ENCODE measurements at regions not wholly inside any gene's neighbourhood (a gene's known extent, or its start where the extent isn't known, plus 50 kb on each side); places are given as distances from the start of the nearest gene placed in this dataset.

DNA sequence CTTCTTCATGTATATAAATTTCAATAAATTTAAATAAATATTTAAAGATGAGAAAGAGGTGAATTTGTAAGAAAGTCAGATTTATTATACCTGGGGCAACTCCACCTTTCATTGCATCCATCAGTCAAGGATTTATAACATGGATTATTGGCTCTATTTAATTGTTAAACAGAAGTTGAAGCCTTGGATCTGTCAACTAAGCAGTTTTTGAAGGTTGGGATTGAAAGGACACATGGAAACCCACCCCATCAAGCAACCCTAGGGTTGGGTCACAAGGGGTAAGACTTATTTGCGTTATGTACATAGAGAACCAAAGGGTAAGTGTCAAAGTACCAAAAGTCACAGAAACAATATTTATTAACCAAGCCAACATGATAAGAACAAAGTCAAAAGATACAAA, 342.5 kb downstream of the ELAVL2 start:
- no peaks in the 10 kb centered on the region for H3K4me1 ChIP-seq (ENCODE audit: control insufficient read depth in 3 of 3, insufficient read depth in 2 of 3, low read depth in 1 of 3, low read length in 2 of 3)
- WGBS, 3 donors = 21 to 60% (median 26%) methylated on average over 1 of the region's 1 CpG
- FAIRE-seq (no peak), DNase-seq (no peak)
- no peak overlapping the region for H3K27ac ChIP-seq (ENCODE audit: low read depth in 1 of 3, low read length in 2 of 3)
- H3K9me3 ChIP-seq (ENCODE audit: control insufficient read depth in 2 of 2, insufficient read depth in 1 of 2, low read depth in 1 of 2, low read length in 1 of 2) = no peaks in the 10 kb centered on the region
- no peak overlapping the region for H3K4me3 ChIP-seq (ENCODE audit: low read depth in 1 of 3, low read length in 3 of 3)
- H3K36me3 ChIP-seq (ENCODE audit: control insufficient read depth in 3 of 3, insufficient read depth in 2 of 3, low read depth in 1 of 3, low read length in 3 of 3) = no peaks in the 10 kb centered on the region
- no peaks in the 10 kb centered on the region for H3K27me3 ChIP-seq (ENCODE audit: control insufficient read depth in 3 of 3, insufficient read depth in 3 of 3, low read length in 3 of 3)

DNA sequence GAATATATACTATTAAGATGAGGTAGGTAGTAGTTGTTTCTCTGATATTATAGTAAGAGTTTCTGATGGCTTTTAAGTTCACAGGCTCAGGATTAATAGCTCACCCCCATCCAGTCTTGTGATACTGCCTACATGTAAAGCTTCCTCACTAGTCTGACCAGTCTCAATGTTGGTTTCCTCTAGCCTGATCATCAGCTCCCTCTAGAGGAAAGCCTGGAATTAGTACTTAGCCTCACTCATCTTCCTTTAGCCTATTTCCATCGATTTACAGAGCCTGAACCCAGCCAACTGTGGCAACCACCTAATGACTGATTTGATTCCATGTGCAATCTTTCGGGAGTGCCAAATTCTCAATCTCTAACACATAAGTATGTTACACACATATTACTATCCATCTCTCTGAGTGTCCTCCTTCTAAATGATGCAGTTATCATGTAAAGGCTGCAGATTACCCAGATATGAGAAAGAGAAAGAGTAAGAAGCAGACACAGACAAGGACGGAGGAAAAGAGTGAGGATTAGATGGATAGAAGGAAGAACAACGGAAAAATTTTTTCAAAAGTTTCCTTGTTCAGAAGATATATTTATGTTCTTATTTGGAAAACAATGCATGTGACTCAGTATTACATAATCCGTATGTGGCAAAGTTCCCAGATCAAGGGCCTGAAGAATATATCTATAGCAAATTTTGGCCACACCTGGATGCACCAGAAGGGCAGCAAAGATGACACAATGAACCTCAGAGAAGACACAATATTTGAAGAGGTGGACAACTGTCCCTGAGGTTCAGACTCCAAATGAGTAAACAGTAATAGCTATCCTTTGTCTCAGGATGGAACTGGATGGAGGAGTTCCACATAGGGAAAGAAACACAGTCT, 333.7 kb downstream of the ELAVL2 start:
- H3K4me1 ChIP-seq (ENCODE audit: control insufficient read depth in 3 of 3, insufficient read depth in 2 of 3, low read depth in 1 of 3, low read length in 2 of 3) = no peaks in the 10 kb centered on the region
- H3K27ac ChIP-seq (ENCODE audit: low read depth in 1 of 3, low read length in 2 of 3) = no peak overlapping the region
- no peaks in the 10 kb centered on the region for H3K27me3 ChIP-seq (ENCODE audit: control insufficient read depth in 3 of 3, insufficient read depth in 3 of 3, low read length in 3 of 3)
- no peak overlapping the region for H3K4me3 ChIP-seq (ENCODE audit: low read depth in 1 of 3, low read length in 3 of 3)
- DNase-seq = peak in 1 of 2 donors; percentile 33
- H3K36me3 ChIP-seq (ENCODE audit: control insufficient read depth in 3 of 3, insufficient read depth in 2 of 3, low read depth in 1 of 3, low read length in 3 of 3) = no peaks in the 10 kb centered on the region
- no peaks in the 10 kb centered on the region for H3K9me3 ChIP-seq (ENCODE audit: control insufficient read depth in 2 of 2, insufficient read depth in 1 of 2, low read depth in 1 of 2, low read length in 1 of 2)
- no peak for FAIRE-seq
- 39 to 47% (median 46%) methylated on average over 5 of the region's 5 CpGs for WGBS, 3 donors

DNA sequence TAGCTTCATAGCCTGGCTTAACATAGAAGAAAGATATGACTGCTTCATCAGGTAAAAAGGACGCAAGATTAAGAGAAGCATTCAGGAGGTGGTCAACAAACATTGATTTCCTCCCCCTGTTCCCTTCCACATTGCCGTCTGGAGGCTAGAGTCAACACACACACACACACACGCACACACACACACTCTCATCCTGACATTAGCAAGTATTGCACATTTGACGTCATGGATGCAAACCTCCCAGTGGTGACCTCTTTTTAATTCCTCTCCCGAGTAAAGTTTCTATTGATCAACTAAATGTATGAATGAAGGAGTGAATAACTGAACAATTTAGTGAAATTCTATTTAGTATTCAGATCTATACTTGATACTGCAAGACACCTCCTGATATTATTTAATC, 332.8 kb downstream of the ELAVL2 start:
- H3K4me1 ChIP-seq (ENCODE audit: control insufficient read depth in 3 of 3, insufficient read depth in 2 of 3, low read depth in 1 of 3, low read length in 2 of 3) = no peaks in the 10 kb centered on the region
- no peak for DNase-seq
- no peaks in the 10 kb centered on the region for H3K36me3 ChIP-seq (ENCODE audit: control insufficient read depth in 3 of 3, insufficient read depth in 2 of 3, low read depth in 1 of 3, low read length in 3 of 3)
- H3K4me3 ChIP-seq (ENCODE audit: low read depth in 1 of 3, low read length in 3 of 3) = no peak overlapping the region
- H3K27me3 ChIP-seq (ENCODE audit: control insufficient read depth in 3 of 3, insufficient read depth in 3 of 3, low read length in 3 of 3) = no peaks in the 10 kb centered on the region
- no peak overlapping the region for H3K27ac ChIP-seq (ENCODE audit: low read depth in 1 of 3, low read length in 2 of 3)
- 43 to 60% (median 52%) methylated on average over 5 of the region's 5 CpGs for WGBS, 3 donors
- no peak for FAIRE-seq
- H3K9me3 ChIP-seq (ENCODE audit: control insufficient read depth in 2 of 2, insufficient read depth in 1 of 2, low read depth in 1 of 2, low read length in 1 of 2) = no peaks in the 10 kb centered on the region

DNA sequence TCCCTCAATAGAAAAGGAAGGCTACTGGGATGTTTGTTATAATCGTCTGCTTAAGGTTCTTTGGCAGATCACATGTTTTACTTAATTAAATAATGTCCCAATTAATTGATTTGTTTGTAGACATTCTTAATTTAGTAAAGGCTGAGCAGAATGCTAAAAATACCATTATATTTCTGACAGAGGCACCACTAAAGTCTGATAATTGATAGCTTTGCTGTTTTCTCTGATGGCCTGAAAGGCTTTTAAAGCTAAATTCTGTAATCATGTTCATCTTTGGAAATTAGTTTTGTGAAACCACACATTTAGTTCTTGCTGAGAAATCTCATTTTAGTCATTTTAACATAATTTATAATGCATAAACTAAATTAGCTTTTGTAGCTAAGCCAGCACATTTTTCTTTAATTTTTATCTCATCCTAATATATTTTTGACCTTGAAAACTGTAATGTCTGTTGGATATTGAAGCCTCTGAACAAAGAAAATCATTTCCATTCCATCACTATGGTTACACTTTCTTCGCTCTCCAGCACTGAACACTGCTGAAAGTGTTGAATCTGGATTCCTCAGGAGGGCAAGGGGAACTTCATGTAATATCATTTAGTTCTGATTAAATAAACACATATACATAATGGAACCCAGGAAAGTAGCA, 329.4 kb downstream of the ELAVL2 start:
- Histone ChIP-seq H3K27me3 (ENCODE audit: control insufficient read depth in 3 of 3, insufficient read depth in 3 of 3, low read length in 3 of 3) (no peaks in the 10 kb centered on the region), H3K9me3 (ENCODE audit: control insufficient read depth in 2 of 2, insufficient read depth in 1 of 2, low read depth in 1 of 2, low read length in 1 of 2) (no peaks in the 10 kb centered on the region), H3K4me3 (ENCODE audit: low read depth in 1 of 3, low read length in 3 of 3) (no peak overlapping the region), H3K4me1 (ENCODE audit: control insufficient read depth in 3 of 3, insufficient read depth in 2 of 3, low read depth in 1 of 3, low read length in 2 of 3) (no peaks in the 10 kb centered on the region), H3K36me3 (ENCODE audit: control insufficient read depth in 3 of 3, insufficient read depth in 2 of 3, low read depth in 1 of 3, low read length in 3 of 3) (no peaks in the 10 kb centered on the region), H3K27ac (ENCODE audit: low read depth in 1 of 3, low read length in 2 of 3) (no peak overlapping the region)
- no peak for FAIRE-seq
- WGBS, 3 donors = 56 to 62% (median 58%) methylated on average over 2 of the region's 2 CpGs
- no peak for DNase-seq

DNA sequence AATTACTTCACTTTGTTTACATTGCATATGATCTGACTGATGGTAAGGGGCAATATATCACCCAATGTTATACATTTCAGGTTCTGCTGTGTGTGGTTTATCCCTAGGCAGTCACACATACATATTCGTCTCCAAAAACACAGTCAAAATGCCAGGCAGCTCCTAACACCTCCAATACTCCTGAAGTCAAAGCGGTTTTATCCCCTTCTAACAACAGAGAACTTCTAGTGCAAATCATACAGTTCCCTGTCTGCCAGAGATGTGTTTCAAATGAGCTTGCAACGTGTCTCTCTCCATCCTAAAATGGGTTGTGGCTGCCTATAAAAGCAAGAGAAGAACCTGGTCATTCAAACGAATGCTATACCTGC, 328.9 kb downstream of the ELAVL2 start:
- 62 to 68% (median 64%) methylated on average over 4 of the region's 4 CpGs for WGBS, 3 donors
- no peak overlapping the region for H3K4me3 ChIP-seq (ENCODE audit: low read depth in 1 of 3, low read length in 3 of 3)
- H3K4me1 ChIP-seq (ENCODE audit: control insufficient read depth in 3 of 3, insufficient read depth in 2 of 3, low read depth in 1 of 3, low read length in 2 of 3) = no peaks in the 10 kb centered on the region
- H3K36me3 ChIP-seq (ENCODE audit: control insufficient read depth in 3 of 3, insufficient read depth in 2 of 3, low read depth in 1 of 3, low read length in 3 of 3) = no peaks in the 10 kb centered on the region
- no peak for DNase-seq
- no peak for FAIRE-seq
- H3K27me3 ChIP-seq (ENCODE audit: control insufficient read depth in 3 of 3, insufficient read depth in 3 of 3, low read length in 3 of 3) = no peaks in the 10 kb centered on the region
- H3K9me3 ChIP-seq (ENCODE audit: control insufficient read depth in 2 of 2, insufficient read depth in 1 of 2, low read depth in 1 of 2, low read length in 1 of 2) = no peaks in the 10 kb centered on the region
- H3K27ac ChIP-seq (ENCODE audit: low read depth in 1 of 3, low read length in 2 of 3) = no peak overlapping the region

DNA sequence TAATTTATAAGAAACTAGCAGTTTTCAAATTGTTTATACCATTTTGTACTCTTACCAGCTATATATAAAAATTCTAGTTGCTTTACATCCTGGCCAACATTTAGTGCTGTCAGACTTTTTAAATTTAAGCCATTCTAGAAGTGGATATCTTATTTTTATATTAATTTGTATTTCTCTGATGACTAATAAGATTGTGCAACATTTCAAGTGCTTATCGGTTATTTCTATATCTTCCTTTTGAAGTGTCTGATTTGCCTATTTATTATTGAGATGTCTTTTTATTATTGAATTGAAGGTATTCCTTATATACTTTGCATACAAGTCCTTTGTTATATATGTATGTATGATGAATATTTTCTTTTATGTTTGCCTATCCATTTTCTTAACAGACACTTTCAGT, 324.0 kb downstream of the ELAVL2 start:
- H3K4me1 ChIP-seq (ENCODE audit: control insufficient read depth in 3 of 3, insufficient read depth in 2 of 3, low read depth in 1 of 3, low read length in 2 of 3) = no peaks in the 10 kb centered on the region
- FAIRE-seq (no peak), DNase-seq (no peak)
- no peaks in the 10 kb centered on the region for H3K9me3 ChIP-seq (ENCODE audit: control insufficient read depth in 2 of 2, insufficient read depth in 1 of 2, low read depth in 1 of 2, low read length in 1 of 2)
- no peak overlapping the region for H3K27ac ChIP-seq (ENCODE audit: low read depth in 1 of 3, low read length in 2 of 3)
- H3K4me3 ChIP-seq (ENCODE audit: low read depth in 1 of 3, low read length in 3 of 3) = no peak overlapping the region
- H3K27me3 ChIP-seq (ENCODE audit: control insufficient read depth in 3 of 3, insufficient read depth in 3 of 3, low read length in 3 of 3) = no peaks in the 10 kb centered on the region
- 89 to 94% (median 94%) methylated on average over 1 of the region's 1 CpG for whole genome bisulfite sequencing, 3 donors
- H3K36me3 ChIP-seq (ENCODE audit: control insufficient read depth in 3 of 3, insufficient read depth in 2 of 3, low read depth in 1 of 3, low read length in 3 of 3) = no peaks in the 10 kb centered on the region

DNA sequence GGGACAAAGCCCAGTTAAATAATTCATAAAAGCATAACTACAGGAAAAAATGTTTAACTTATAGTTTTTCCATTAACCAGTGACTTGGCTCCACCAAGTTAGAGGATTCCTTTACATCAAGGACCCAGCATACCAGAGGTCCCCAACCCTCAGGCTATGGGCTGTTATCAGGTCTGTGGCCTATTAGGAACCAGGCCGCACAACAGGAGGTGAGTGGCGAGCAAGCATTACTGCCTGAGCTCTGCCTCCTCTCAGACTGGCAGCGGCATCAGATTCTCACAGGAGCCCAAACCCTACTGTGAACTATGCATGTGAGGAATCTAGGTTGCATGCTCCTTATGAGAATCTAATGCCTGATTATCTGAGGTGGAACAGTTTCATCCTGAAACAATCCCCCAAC, 303.1 kb downstream of the ELAVL2 start:
- DNase-seq (no peak), FAIRE-seq (no peak)
- peaks cover 0 to 2% of the 10 kb centered on the region in 2 donors for H3K9me3 ChIP-seq (ENCODE audit: control insufficient read depth in 2 of 2, insufficient read depth in 1 of 2, low read depth in 1 of 2, low read length in 1 of 2)
- no peaks in the 10 kb centered on the region for H3K27me3 ChIP-seq (ENCODE audit: control insufficient read depth in 3 of 3, insufficient read depth in 3 of 3, low read length in 3 of 3)
- no peaks in the 10 kb centered on the region for H3K36me3 ChIP-seq (ENCODE audit: control insufficient read depth in 3 of 3, insufficient read depth in 2 of 3, low read depth in 1 of 3, low read length in 3 of 3)
- no peak overlapping the region for H3K4me3 ChIP-seq (ENCODE audit: low read depth in 1 of 3, low read length in 3 of 3)
- H3K4me1 ChIP-seq (ENCODE audit: control insufficient read depth in 3 of 3, insufficient read depth in 2 of 3, low read depth in 1 of 3, low read length in 2 of 3) = no peaks in the 10 kb centered on the region
- H3K27ac ChIP-seq (ENCODE audit: low read depth in 1 of 3, low read length in 2 of 3) = no peak overlapping the region
- WGBS, 3 donors = 86 to 91% (median 91%) methylated on average over 3 of the region's 3 CpGs

DNA sequence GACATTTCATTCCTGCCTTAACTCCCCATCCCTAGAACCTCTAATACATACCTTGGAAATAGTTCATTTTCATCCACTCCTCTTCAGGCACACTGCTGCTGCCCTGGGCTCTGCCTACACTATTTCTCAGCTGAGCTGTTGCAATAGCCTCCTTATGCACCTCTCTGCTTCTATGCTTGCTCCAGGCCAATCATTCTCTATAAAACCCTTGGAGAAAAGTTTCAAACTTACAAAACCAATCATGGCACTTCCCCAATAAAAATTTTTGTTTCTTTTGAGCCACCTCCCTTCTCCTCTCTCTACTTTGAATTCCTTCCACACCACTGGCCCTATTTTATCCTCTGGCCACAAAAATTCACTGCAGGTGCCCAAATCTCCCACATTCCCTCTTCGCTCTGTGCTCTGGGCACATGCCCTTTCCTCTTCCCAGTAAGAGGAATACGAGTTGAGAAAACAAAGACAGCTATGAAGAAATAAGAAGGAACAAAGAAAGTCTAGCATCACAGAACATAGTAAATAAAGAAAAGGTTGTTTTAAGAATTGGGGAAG, 301.4 kb downstream of the ELAVL2 start:
- peaks cover 0 to 4% of the 10 kb centered on the region in 2 donors for H3K9me3 ChIP-seq (ENCODE audit: control insufficient read depth in 2 of 2, insufficient read depth in 1 of 2, low read depth in 1 of 2, low read length in 1 of 2)
- DNase-seq (no peak), FAIRE-seq (no peak)
- no peak overlapping the region for H3K27ac ChIP-seq (ENCODE audit: low read depth in 1 of 3, low read length in 2 of 3)
- H3K27me3 ChIP-seq (ENCODE audit: control insufficient read depth in 3 of 3, insufficient read depth in 3 of 3, low read length in 3 of 3) = no peaks in the 10 kb centered on the region
- H3K4me3 ChIP-seq (ENCODE audit: low read depth in 1 of 3, low read length in 3 of 3) = no peak overlapping the region
- 71 to 73% (median 72%) methylated on average over 2 of the region's 2 CpGs for WGBS, 3 donors
- no peaks in the 10 kb centered on the region for H3K36me3 ChIP-seq (ENCODE audit: control insufficient read depth in 3 of 3, insufficient read depth in 2 of 3, low read depth in 1 of 3, low read length in 3 of 3)
- no peaks in the 10 kb centered on the region for H3K4me1 ChIP-seq (ENCODE audit: control insufficient read depth in 3 of 3, insufficient read depth in 2 of 3, low read depth in 1 of 3, low read length in 2 of 3)
